ENCODE measurements at regions not wholly inside any gene's neighbourhood (a gene's known extent, or its start where the extent isn't known, plus 50 kb on each side); places are given as distances from the start of the nearest gene placed in this dataset.

DNA sequence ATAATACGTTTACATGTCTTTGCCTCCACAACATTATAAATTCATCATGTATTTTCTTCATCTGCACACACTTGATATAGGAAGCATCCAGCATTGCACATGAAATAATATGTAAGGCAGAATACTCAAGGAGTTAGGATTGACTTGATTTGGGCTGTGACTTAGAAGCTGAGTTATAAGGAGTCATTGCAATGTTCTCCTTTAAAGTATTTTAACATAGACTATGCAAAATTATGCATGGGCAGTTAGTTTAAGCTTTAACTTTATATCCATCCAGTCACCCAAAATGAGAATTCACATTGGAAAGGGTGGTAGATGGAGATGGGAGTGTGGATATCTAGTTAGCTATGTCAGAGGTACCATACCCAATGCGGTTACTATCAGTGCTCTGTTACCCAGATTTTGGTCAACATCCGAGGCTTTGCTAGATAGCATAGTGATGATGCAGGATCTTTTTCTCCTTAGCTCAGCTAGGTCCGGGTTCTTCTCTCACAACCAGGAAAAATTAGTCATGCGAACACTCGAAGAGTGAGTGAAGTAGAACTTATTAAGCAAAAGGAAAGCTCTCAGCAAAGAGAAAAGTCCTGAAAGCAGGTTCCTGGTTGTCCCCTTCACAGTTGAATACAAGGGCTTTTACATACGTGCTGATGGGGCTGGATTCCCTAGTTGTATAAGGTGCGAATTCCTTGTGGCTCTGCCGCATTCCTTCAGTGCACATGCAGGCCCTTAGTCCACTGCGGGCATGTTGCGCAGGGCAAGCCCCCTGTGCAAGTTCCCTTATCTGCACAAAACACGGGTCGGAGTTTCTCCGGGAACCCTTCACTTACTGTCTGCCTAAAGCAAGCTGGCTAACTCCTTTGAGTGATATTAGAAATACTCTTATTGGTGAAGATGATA, 73.1 kb upstream of the FAM20A start:
- no peak for TF ChIP-seq TCF12 (IDR thresholded peaks at IDR 0.05; ENCODE audit: low read depth)
- no peak for TF ChIP-seq RAD21 (IDR thresholded peaks at IDR 0.05; ENCODE audit: low read depth)
- TF ChIP-seq CREB1 (IDR thresholded peaks at IDR 0.05; ENCODE audit: low read depth): no peak
- TF ChIP-seq FOXM1 (IDR thresholded peaks at IDR 0.05; ENCODE audit: borderline replicate concordance, low read depth): no peak
- no peak for TF ChIP-seq TEAD4 (IDR thresholded peaks at IDR 0.05)
- TF ChIP-seq, protein P1, sequence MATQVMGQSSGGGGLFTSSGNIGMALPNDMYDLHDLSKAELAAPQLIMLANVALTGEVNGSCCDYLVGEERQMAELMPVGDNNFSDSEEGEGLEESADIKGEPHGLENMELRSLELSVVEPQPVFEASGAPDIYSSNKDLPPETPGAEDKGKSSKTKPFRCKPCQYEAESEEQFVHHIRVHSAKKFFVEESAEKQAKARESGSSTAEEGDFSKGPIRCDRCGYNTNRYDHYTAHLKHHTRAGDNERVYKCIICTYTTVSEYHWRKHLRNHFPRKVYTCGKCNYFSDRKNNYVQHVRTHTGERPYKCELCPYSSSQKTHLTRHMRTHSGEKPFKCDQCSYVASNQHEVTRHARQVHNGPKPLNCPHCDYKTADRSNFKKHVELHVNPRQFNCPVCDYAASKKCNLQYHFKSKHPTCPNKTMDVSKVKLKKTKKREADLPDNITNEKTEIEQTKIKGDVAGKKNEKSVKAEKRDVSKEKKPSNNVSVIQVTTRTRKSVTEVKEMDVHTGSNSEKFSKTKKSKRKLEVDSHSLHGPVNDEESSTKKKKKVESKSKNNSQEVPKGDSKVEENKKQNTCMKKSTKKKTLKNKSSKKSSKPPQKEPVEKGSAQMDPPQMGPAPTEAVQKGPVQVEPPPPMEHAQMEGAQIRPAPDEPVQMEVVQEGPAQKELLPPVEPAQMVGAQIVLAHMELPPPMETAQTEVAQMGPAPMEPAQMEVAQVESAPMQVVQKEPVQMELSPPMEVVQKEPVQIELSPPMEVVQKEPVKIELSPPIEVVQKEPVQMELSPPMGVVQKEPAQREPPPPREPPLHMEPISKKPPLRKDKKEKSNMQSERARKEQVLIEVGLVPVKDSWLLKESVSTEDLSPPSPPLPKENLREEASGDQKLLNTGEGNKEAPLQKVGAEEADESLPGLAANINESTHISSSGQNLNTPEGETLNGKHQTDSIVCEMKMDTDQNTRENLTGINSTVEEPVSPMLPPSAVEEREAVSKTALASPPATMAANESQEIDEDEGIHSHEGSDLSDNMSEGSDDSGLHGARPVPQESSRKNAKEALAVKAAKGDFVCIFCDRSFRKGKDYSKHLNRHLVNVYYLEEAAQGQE (IDR thresholded peaks at IDR 0.05; ENCODE audit: low read depth): no peak
- no peak for TF ChIP-seq YY1 (IDR thresholded peaks at IDR 0.05; ENCODE audit: low read depth)
- TF ChIP-seq, protein P2, sequence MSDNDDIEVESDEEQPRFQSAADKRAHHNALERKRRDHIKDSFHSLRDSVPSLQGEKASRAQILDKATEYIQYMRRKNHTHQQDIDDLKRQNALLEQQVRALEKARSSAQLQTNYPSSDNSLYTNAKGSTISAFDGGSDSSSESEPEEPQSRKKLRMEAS (IDR thresholded peaks at IDR 0.05): no peak
- TF ChIP-seq TAF1 (IDR thresholded peaks at IDR 0.05; ENCODE audit: low read depth): no peak
- TF ChIP-seq ZBTB7A (IDR thresholded peaks at IDR 0.05; ENCODE audit: low read depth): no peak
- TF ChIP-seq EGR1 (IDR thresholded peaks at IDR 0.05): no peak
- no peak for TF ChIP-seq CEBPB (IDR thresholded peaks at IDR 0.05)
- TF ChIP-seq EP300 (IDR thresholded peaks at IDR 0.05; ENCODE audit: borderline replicate concordance): no peak
- TF ChIP-seq, protein P3, sequence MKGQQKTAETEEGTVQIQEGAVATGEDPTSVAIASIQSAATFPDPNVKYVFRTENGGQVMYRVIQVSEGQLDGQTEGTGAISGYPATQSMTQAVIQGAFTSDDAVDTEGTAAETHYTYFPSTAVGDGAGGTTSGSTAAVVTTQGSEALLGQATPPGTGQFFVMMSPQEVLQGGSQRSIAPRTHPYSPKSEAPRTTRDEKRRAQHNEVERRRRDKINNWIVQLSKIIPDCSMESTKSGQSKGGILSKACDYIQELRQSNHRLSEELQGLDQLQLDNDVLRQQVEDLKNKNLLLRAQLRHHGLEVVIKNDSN (IDR thresholded peaks at IDR 0.05): no peak
- no peak for TF ChIP-seq NFIC (IDR thresholded peaks at IDR 0.05)

DNA sequence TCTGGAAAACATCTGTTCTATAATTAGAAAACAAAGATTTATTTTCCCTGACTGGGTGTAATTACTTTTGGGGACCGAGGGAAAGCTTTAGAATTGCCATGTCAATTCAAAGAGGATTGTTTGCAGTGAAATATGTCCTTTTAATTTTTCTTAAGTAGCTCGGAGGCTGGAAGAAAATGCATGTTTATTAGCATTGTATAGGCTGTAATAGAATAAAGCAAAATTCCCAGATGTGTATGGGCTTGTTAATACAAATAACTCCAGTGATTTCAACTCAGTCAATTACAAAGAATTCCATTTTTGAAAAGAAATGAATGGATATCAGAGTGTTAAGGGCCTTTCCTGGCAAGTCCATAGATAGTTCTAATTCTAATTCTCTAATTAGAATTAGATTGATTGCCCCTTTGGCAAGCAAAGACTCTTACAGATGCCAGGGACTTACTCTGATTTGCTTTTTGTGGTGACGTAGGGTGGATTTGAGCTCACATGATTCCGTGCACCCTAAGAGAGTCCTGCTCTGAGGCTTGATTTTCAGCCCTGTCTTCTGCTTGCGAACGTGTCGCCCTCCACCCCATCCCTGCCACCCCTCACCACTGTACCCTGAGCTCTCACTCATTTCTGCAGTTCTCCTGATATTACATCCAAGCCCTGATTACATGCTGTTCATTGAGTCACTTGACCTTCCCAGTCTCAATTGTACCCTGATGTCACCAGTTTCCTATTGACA, 70.0 kb upstream of the FAM20A start:
- no peak for TF ChIP-seq EGR1 (IDR thresholded peaks at IDR 0.05)
- TF ChIP-seq, protein P3 (IDR thresholded peaks at IDR 0.05): no peak
- TF ChIP-seq, protein P1 (IDR thresholded peaks at IDR 0.05; ENCODE audit: low read depth): no peak
- TF ChIP-seq TAF1 (IDR thresholded peaks at IDR 0.05; ENCODE audit: low read depth): no peak
- TF ChIP-seq ZBTB7A (IDR thresholded peaks at IDR 0.05; ENCODE audit: low read depth): no peak
- TF ChIP-seq, protein P2 (IDR thresholded peaks at IDR 0.05): no peak
- TF ChIP-seq CREB1 (IDR thresholded peaks at IDR 0.05; ENCODE audit: low read depth): no peak
- TF ChIP-seq RAD21 (IDR thresholded peaks at IDR 0.05; ENCODE audit: low read depth): no peak
- TF ChIP-seq NFIC (IDR thresholded peaks at IDR 0.05): no peak
- TF ChIP-seq TEAD4 (IDR thresholded peaks at IDR 0.05): no peak
- no peak for TF ChIP-seq FOXM1 (IDR thresholded peaks at IDR 0.05; ENCODE audit: borderline replicate concordance, low read depth)
- no peak for TF ChIP-seq CEBPB (IDR thresholded peaks at IDR 0.05)
- no peak for TF ChIP-seq EP300 (IDR thresholded peaks at IDR 0.05; ENCODE audit: borderline replicate concordance)
- no peak for TF ChIP-seq TCF12 (IDR thresholded peaks at IDR 0.05; ENCODE audit: low read depth)
- no peak for TF ChIP-seq YY1 (IDR thresholded peaks at IDR 0.05; ENCODE audit: low read depth)

DNA sequence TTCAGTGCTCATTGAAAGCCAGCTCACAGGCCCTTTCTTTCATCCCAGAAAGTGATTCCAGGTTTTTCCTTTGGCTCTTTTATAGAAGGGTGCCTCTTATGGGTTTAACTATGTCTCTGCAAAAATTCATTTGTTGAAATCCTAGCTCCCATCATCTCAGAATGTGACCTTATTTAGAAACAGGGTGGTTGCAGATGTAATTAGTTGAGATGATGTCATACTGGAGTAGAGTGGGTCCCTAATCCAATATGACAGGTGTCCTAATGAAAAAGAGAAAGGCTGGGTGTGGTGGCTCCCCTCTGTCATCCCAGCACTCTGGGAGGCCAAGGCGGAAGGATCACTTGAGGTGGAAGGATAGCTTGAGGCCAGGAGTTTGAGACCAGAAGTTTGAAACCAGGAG, 64.2 kb upstream of the FAM20A start:
- TF ChIP-seq CEBPB (IDR thresholded peaks at IDR 0.05): no peak
- TF ChIP-seq EP300 (IDR thresholded peaks at IDR 0.05; ENCODE audit: borderline replicate concordance): no peak
- TF ChIP-seq YY1 (IDR thresholded peaks at IDR 0.05; ENCODE audit: low read depth): no peak
- TF ChIP-seq, protein P3 (IDR thresholded peaks at IDR 0.05): no peak
- TF ChIP-seq TAF1 (IDR thresholded peaks at IDR 0.05; ENCODE audit: low read depth): no peak
- TF ChIP-seq TEAD4 (IDR thresholded peaks at IDR 0.05): no peak
- TF ChIP-seq NFIC (IDR thresholded peaks at IDR 0.05): no peak
- TF ChIP-seq CREB1 (IDR thresholded peaks at IDR 0.05; ENCODE audit: low read depth): no peak
- no peak for TF ChIP-seq EGR1 (IDR thresholded peaks at IDR 0.05)
- no peak for TF ChIP-seq RAD21 (IDR thresholded peaks at IDR 0.05; ENCODE audit: low read depth)
- TF ChIP-seq, protein P1 (IDR thresholded peaks at IDR 0.05; ENCODE audit: low read depth): no peak
- TF ChIP-seq ZBTB7A (IDR thresholded peaks at IDR 0.05; ENCODE audit: low read depth): no peak
- TF ChIP-seq, protein P2 (IDR thresholded peaks at IDR 0.05): no peak

All from Ishikawa (cell line).